GM12865 (cell line): ENCODE measurements at regions not wholly inside any gene's neighbourhood (a gene's known extent, or its start where the extent isn't known, plus 50 kb on each side); places are given as distances from the start of the nearest gene placed in this dataset.

ENCODE experiments used
- DNase-seq: peaks from one replicate; pipeline ENCODE4 v3.0.0; 2010; ENCODE audit warnings: low read depth
- H3K4me3 ChIP-seq: 2 replicates; pipeline ENCODE4 v1.5.1; 2011; ENCODE audit warnings: mild to moderate bottlenecking, low read depth, low read length, control low read depth
- CTCF ChIP-seq: IDR thresholded peaks from 2 replicates; pipeline ENCODE4 v1.5.1; 2011; ENCODE audit warnings: low read length, control low read depth, low read depth, inconsistent platforms; ENCODE audit not compliant: insufficient read depth; ENCODE audit errors: missing control alignments

- no peak for DNase-seq
- TF ChIP-seq CTCF: no peak
- no peak overlapping the region for H3K4me3 ChIP-seq
These were observed 365.3 kb upstream of the SHH start for GRCh38 chr7:156177422-156178055.

DNA sequence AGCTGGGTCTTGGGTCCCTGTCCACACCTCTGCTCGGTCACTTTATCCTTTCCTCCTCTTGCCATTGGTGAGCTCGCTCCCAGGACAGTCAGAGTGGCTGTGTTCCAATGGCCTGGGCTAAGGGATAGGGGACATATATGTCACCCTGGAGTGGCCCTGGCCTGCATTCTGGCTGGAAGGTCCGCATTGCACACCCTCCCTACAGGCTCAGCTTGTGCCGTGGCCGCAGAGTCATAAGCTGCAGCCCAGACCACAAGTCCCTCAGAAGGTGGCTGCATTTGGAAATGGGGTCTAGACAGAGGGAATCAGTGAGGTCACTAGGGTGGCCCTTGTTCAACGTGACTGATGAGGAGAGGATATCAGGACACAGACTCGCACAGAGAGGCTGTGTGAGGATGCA, 363.8 kb upstream of the SHH start:
- TF ChIP-seq CTCF: no peak
- no peak overlapping the region for H3K4me3 ChIP-seq
- DNase-seq: no peak

GRCh38 chr7:156175003-156175402, 362.7 kb upstream of the SHH start:
- no peak for TF ChIP-seq CTCF
- no peak for DNase-seq
- no peak overlapping the region for H3K4me3 ChIP-seq

GRCh38 chr7:156174428-156174827, 362.2 kb upstream of the SHH start:
- H3K4me3 ChIP-seq: no peak overlapping the region
- DNase-seq: no peak
- no peak for TF ChIP-seq CTCF

DNA sequence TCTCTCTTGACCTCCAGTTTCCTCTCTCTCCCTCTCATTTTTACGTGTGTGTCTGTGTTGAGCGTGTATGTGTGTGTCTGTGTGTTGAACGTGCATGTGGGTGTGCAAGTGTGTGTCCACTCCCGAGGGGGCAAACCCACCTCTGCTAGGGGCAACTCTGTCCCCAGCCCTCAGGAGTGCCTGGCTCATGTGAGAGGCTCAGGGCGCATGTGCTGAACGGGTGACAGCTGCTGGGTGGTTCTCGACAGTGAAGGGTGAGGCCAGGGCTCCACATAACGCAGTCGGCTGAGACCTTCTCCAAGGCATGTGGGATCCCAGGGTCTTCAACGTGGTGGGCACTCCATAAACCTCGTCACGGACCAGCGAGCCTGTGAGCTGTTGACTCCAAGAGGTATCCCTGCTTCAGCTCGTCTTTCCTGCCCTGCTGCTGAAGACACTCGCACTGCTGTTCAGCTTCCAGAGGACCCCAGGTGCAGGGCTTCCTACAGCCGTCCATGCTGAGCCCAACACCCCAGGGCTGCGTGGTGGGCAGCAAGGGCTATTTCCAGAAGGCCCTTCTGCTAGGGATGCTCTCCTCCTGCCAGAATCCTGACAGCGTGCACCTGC, 361.6 kb upstream of the SHH start:
- no peak for TF ChIP-seq CTCF
- no peak for DNase-seq

GRCh38 chr7:156173346-156173745, 361.1 kb upstream of the SHH start:
- DNase-seq: no peak
- TF ChIP-seq CTCF: no peak
- no peak overlapping the region for H3K4me3 ChIP-seq

More for the DNA sequence above, 361.6 kb upstream of the SHH start:
- no peak overlapping the region for H3K4me3 ChIP-seq

DNA sequence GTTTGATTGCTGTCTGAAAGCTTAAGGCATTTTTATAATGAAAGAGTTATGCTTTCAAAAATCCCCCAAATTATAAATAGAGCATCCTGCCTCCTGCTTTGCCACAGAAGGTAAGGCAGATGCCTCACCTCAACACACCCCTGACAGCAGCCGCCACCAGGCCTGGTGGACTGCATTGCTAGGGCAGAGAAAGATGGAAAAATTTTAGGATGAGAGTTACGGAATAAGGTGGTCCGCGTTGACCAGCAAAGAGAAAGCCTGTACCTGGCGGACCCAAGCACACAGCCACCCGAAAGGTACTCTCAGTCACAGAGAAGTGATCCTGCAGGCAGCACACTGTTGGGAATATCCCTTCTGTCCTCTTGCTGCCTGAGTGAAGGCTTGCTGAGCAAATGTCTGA, 360.4 kb upstream of the SHH start:
- H3K4me3 ChIP-seq: no peak overlapping the region
- no peak for TF ChIP-seq CTCF
- no peak for DNase-seq
